ENCODE measurements at regions not wholly inside any gene's neighbourhood (a gene's known extent, or its start where the extent isn't known, plus 50 kb on each side); places are given as distances from the start of the nearest gene placed in this dataset.
"Not testable (repeated sequence)": the region's sequence is repeated elsewhere in the genome, so short reads cannot be mapped to it uniquely, and the experiment has no call there.

DNA sequence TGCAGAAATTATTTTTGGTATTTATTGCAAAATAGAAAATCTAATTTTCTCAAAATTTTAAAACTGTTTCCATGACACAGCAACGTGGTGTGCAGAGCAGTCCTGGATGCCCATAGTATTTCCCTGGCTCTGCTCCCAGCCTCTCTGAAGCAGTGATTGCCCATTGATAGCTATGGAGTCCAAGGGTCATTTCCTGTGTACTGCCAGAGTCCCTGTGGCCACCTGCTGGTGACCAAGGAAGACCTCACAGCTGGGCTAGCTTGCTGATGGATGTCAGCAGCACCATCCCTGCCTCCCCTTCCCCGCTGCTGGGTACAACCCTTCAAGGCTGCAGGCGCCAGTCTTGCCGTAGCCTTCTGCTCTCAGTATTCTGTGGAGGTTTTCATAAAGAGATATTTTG lies 184.1 kb downstream of the DIRAS2 start:
- no peak for DNase-seq (ENCODE audit: low read depth)

DNA sequence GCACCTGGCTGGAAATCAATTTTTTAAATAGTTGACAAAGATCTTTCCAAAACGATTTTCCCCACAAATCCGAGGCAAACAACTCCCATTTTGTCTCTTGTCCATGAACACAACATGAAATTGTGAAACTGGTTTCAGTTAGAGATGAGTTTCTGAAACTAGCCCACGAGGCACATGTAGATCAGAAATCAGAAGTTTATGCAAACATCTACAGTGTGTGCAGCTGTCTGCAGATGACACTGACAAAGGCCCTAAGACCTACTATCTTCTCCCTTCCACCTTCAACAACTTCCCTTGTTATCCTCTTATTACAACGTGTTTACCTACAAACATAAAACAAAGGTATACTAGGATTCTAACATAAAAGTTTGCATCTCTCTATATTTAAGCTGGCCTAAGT lies 183.3 kb downstream of the DIRAS2 start:
- DNase-seq (ENCODE audit: low read depth): no peak

DNA sequence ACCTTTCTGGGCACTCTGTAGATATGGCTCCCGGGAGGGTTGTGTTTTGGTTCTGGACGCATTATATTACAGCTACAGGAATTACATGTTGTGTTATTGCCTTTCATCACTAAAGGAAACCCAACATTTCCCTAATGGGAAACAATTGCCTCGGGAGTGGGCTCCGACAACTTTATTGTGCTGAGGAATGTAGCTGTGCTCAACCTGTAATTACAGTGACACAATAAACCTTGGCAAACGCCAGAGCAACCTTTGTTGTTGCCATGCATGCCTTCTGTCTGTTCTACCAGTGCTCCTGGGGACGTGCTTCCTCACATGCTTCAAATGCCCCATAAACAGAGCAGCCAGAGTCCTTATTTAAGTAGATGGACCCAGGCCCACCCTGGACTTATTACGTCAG lies 182.4 kb downstream of the DIRAS2 start:
- DNase-seq (ENCODE audit: low read depth): no peak

DNA sequence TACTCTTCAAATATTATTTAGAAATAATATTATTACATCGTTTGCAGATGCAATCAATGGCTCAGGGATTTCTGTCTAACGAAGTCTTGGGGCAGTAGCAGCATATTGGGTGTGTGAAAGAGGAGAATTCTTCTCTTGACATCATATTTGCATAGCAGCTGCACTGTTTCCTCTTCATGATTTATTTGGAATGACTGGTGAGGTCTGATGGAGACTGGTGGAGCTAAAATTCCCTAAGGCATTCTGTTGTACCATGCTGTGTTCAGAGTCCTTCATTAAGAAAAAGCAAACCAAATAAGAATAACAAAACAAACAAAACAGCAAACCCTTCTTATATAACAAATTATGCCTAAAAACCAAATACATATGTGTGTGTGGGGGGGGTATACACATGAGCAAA lies 177.6 kb downstream of the DIRAS2 start:
- DNase-seq (ENCODE audit: low read depth): no peak

DNA sequence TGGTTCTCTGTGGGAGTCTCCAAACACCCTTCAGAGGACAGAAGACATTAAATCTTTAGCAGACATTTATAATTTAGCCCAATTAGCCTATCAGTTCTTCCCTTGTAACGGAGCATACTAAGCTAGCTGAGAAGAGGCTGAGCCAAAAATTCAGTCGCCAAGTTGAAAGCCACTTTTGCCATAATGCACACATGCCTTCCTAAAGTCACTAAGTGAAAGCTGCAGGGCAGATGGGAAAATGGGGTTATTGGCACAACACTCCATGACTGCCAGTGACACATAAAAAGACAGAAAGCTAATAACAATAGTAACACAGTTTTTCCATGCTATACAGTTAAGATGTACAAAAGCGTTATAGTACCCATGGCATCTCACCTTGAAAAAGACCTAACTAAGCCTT lies 176.2 kb downstream of the DIRAS2 start:
- no peak for DNase-seq (ENCODE audit: low read depth)

DNA sequence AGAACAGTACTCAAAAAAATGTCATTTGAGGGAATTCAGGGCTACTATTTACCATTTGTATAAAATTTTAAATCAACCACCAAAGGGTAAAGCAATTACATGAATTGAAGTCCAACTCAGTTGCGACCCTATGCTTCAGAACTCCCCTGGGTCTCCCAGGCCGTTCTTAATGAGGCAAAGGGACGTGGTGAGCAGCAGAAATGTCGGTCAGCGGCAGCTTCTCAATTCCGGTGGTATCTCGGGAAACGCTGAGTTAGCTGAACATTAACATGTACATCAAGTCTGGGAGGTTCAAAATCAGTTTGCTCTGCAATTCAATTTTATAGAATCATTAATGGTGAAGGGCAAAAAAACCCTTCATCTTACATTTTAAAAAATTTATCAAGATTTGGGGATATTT lies 173.2 kb downstream of the DIRAS2 start:
- no peak for DNase-seq (ENCODE audit: low read depth)

DNA sequence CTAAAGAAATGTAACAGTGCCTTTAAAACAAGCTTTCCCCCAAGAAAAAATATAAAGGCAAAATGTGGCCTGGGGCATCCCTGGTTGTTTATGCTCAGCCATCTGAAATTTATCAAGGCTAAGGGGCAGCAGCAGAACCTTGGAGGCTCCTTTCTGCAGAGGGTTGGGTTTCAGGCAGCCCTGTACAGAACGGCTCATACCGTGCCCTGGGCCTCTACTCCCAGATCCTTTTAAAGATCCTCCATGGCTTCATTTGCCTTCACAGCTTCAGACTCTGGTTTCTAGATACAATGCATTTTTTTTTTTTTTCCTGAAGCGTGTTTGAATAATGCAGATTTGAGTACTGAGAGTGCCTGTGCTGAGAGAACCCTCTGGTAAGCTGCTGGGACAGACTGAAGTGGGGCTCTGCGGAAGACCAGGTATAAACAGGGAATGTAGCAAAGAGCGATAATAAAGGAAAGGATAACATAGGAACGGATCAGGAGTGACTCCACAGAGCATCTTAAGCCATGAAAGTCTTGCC lies 172.7 kb downstream of the DIRAS2 start:
- no peak for DNase-seq (ENCODE audit: low read depth)

DNA sequence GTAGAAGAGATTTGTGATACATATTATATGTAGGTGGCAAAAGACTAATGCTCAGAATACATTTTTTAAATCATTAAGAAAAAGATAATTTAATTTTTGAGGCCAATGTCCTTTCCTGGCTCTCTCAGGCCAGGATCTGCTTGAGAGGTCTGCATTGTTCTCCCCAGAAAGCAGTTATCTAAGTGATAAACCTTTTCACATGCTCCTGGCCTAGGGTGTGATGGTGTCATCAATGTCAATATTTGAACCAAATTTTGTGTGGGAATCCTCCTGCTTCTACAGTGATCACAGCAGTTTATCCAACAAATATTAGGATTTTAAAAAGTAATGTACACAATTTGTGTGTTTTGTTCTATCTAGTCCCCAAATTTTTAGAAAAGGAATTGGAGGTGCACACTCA lies 166.6 kb downstream of the DIRAS2 start:
- no peak for DNase-seq (ENCODE audit: low read depth)

DNA sequence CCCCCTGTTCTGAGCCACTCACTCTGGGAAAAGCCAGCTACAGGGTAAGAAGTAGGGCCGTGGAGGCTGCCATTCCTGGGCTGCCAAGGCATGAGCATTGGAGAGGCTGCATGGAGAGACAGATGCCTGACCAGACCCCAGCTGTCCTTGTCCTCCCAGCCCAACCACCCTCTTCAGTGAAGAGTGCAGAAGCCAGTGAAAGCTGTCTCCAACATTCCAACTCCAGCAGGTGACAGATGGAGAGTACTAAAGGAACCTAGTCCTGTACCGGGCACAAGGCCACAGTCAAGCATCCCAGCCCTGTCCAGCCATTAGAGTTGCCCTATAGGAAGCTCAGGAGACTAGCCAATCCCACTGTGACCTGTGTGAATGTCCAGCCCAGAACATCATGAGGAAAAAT lies 165.1 kb downstream of the DIRAS2 start:
- no peak for DNase-seq (ENCODE audit: low read depth)

DNA sequence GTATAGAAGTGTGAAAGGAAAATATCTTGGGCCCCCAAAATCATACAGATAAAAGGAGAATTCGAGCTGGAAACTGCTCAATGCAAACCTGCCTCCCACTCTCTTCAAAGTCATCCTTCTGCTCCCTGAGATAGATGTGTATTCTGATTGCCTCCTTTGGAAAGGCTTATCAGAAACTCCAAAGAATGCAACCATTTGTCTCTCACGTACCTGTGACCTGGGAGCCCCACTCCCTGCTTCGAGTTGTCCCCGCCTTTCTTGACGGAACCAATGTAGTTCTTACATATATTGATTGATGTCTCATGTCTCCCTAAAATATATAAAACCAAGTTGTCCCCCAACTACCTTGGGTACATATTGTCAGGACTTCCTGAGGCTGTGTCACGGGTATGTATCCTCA lies 163.8 kb downstream of the DIRAS2 start:
- DNase-seq (ENCODE audit: low read depth): no peak

DNA sequence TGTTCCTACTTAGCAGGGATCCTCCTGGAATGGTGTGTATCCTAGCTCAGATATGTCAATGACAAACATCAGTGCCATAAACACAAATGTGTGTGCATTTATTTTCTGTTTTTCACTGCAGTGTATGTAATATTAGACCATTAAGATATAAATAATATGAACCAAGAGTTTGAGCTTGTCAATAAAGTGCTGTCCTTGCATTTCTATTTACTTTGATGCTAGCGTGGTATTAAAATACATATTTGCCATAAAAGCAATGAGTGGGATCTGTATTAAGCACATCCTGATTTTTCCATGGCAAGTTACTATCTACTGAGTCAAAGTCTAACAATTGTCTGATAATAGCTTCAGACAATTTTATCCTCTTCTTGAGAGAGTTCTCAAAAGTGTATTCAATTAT lies 157.6 kb downstream of the DIRAS2 start:
- DNase-seq (ENCODE audit: low read depth): no peak

DNA sequence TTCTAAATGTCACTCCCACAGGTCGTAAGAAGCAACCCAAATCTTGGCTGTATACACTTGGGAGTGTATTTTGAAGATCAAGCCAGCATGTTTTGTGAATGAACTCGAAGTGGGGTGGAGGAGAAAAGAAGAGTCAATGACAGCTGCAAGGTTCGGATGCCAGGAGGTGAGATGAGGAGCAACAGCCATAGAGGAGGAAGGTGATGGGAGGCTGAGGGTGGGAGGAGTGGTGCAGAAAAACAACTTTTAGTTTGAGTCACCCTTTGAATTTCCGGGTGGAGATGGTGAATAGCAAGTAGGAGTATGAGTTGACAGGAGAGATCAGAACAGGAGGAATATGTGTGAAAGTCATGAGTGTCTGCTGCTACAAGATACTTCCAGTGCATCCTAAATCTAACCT lies 153.6 kb downstream of the DIRAS2 start:
- DNase-seq (ENCODE audit: low read depth): no peak

DNA sequence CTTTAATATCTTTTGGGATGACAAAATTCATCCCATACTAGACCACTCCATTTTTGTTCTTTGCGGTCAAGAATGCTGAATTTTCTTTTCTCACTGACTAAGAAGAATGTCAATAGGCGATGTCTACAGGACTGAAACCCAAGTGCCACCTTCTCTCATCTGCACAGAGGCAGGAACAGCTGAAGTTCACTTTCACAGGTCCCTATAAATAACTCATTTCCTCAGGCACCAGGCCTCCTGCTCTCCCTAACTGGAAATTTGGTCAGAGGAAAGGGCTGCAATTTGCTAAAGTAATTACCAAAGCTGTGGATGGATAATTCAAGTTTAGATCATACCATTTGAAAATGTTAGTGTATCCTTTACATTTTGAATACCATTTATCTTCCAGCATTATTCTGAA lies 142.9 kb downstream of the DIRAS2 start:
- no peak for DNase-seq (ENCODE audit: low read depth)

DNA sequence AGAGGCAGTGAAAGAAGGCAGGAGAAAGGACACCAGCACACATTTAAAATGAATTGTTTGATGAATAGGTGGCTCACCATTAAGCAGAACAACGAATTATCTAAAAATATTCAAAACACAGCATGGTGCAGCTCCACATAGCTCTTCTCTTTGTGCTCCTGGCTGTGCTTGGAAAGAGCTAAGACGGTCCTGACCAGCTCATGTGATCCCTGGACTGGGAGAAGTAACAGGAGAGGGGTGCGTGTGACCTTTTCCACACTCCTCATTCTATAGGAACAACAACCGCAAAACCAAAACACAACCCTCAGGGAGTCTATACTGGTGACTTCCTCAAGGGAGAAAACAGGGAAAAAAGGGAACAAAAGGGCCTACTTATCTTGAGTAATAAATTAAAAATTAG lies 140.5 kb downstream of the DIRAS2 start:
- no peak for DNase-seq (ENCODE audit: low read depth)

DNA sequence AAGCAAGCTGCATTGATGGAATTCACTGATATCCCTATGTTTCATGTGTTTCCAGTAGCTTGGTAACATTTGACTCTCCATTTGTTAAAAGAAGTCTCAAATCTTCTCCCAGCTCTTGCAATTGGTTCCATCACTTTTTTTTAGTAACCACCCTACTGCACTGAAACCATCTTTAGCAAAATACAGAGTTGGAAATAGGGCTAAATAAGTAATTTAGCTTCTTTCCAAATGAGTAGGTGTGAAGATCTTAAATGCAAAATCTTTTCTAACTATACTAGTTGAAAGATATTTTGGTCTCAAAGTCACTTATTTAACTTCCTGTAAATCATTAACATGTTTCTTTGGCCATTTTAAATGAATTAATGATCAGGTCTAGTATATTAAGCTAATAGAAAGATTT lies 138.1 kb downstream of the DIRAS2 start:
- no peak for DNase-seq (ENCODE audit: low read depth)

DNA sequence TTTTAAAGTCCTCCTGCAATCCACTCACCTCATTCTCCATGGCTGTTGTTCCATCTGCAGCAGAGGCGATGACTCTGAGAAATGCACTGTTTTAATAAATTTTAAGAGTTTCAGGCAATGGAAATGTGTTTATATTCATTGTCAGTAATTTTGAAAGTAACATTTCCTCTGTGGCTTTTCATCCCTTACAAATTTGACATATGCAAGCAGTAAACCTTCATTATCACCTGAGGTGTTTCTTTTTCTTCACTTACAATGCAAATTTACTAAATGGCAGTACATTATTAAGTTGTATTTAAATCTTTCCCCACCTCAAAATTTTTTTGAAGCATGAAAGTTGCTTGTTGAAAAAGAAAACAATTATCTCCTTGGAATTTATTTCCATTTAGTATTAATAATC lies 136.9 kb downstream of the DIRAS2 start:
- no peak for DNase-seq (ENCODE audit: low read depth)

DNA sequence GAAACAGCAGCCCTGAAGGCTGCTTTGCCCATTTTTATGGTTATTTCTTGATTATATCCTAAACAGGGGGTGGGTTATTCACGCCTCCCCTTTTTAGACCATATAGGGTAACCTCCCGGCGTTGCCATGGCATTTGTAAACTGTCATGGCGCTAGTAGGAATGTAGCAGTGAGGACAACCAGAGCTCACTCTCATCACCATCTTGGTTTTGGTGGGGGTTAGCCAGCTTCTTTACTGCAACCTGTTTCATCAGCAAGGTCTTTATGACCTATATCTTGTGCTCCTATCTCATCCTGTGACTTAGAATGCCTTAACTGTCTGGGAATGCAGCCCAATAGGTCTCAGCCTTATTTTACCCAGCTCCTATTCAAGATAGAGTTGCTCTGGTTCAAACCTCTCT lies 136.2 kb downstream of the DIRAS2 start:
- not testable (repeated sequence) for DNase-seq (ENCODE audit: low read depth)

DNA sequence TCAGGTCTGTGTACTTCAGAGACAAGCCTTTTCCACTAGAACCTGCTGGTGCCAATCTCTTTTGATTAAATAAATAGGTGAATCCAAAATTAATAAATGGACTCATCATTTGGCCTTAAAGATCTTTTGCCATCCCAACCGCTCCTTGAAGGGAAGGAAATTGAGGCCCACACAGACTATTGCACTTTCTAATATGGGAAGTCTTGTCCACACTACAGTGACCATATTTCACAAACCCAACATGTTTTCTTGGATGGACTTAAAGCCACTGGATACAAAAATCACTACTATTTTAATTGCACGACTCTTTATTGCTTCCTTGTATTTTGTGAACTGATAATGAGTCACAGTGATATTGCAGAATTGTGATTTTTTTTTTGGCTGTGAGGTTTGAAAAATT lies 135.0 kb downstream of the DIRAS2 start:
- DNase-seq (ENCODE audit: low read depth): no peak

DNA sequence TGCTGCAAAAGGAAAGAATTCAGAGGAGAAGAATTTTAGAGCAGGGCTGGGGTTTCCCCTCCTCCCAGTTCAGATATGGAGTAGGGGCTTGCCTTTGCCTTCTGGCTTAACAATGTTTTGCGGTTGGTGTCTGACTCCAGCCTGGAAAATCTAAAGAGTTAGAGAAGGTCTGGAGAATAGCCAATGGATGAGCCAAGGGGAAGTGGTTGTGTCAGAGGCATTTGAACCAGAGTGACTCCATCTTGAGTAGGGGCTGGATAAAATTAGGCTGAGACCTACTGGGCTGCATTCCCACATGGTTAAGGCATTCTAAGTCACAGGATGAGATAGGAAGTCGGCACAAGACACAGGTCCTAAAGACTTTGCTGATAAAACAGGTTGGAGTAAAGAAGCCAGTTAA lies 133.7 kb downstream of the DIRAS2 start:
- no peak for DNase-seq (ENCODE audit: low read depth)

DNA sequence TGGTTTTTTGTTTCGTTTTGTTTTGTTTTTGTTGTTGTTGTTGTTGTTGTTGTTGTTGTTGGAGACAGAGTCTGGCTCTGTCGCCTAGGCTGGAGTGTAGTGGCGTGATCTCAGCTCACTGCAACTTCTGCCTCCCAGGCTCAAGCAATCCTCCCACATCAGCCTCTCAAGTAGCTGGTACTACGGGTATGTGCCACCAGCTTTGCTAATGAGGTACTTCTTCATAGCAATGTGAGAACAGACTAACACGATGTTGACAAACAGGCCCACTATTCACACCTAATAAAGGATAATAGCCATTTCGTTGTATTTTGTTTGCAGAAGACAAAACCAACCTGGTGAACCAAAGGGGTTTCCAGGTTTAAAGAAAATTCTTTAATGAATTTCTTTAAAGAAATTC lies 130.9 kb downstream of the DIRAS2 start:
- no peak for DNase-seq (ENCODE audit: low read depth)

DNA sequence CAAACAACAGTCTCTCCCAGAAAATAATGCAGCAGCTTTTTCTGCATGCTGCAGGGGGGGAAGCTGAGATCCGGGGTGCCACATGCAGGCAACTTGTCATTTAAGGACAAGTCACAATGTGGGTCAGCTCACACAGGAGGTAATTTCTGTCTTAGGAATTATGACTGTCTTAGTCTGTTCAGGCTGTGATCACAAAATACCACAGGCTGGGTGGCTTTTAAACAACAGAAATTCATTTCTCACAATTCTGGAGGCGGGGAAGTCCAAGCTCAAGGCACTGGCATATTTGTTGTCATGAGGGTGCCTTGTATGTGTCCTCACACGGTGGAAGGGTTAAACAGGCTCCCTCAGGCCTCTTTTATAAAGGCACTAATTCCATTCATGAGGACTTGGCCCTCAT lies 127.7 kb downstream of the DIRAS2 start:
- DNase-seq (ENCODE audit: low read depth): no peak

DNA sequence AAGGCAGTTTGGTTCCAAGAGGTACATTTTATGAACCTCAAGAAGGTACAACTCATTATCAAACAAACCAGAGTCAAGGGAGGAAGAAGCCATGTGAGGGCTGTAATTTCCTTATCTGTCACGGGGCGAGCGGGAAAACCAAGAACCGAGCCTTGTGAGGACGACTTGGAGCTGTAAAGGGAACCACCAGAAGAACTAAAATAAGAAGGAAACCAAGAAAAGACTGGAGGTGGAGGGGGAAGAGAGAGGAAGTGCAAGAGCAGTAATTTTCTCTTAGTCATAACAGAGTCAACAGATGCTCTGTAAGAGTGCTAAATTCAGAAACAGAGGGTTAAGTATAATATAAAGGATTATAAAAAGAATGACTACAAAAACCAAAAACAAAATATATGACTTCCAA lies 127.1 kb downstream of the DIRAS2 start:
- no peak for DNase-seq (ENCODE audit: low read depth)

DNA sequence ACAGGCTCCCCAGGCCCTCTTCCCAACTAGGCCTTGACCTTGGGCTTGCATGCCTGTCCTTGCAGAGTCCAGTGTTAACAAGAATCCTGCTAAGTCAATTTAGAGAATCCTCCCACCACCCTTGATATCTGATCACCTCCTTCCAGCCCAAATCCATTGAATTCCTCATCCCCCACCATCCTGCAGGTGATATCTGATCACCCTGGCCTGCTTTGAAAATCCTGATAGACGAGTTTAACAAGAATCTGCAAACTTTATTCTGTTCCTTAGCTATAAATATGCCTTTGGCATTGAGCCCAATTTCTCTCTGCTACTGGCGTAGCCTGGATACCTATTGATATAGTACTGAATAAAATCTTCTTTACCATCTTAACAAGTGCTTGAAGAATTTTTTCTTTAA lies 125.5 kb downstream of the DIRAS2 start:
- DNase-seq (ENCODE audit: low read depth): no peak

DNA sequence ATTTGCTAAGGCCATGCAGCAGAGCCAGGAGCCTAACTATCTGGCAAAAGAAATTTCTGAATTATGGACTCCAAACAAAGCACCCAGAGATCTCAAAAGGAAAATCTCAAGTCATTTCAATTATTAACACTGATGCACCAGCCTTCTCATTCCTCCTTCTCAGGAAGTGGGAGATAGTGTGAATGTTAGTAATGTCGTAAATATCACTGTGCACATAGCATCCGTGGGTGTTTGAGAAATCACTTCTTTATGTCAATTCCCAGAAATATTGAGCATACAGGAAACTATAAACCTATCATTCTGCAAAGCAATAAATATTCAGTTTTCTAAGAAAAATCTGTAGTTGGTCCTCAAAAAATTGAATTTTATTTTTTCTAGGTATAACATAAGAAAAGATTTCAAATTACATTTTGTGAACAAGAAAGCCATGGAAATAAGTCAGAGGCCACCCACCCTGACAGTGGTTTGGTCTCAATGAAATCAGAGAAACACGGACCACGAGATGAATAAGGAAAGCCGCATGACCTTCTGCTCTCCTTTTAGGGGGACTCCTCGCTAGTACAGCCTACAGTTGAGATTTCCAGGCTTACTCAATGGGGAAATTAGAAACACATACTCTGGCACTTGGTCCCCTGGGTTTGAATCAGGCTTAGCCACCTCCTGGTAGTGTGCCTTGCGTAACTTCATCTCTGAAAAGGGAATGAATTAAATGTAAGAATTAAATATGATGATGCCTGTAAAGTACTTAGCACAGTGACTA lies 120.6 kb downstream of the DIRAS2 start:
- no peak for DNase-seq (ENCODE audit: low read depth)
